KMS-11 (cell line): ENCODE measurements at regions not wholly inside any gene's neighbourhood (a gene's known extent, or its start where the extent isn't known, plus 50 kb on each side); places are given as distances from the start of the nearest gene placed in this dataset.

Source experiments
- H2AFZ ChIP-seq: fragments of 200-600 bp; sonication (generic); 2 replicates; pipeline ENCODE4 v1.6.1; 2016; ENCODE audit warnings: antibody characterized with exemption, mixed run types, low read depth
- H3K27ac ChIP-seq: fragments of 200-600 bp; sonication (generic); 2 replicates; pipeline ENCODE4 v1.6.1; 2016; ENCODE audit warnings: mild to moderate bottlenecking, mixed run types
- H3K27me3 ChIP-seq: fragments of 200-600 bp; sonication (generic); 2 replicates; pipeline ENCODE4 v1.6.1; 2017; ENCODE audit warnings: mild to moderate bottlenecking, low read depth, mixed run types, moderate library complexity; ENCODE audit not compliant: insufficient read depth
- H3K36me3 ChIP-seq: fragments of 200-600 bp; sonication (generic); 2 replicates; pipeline ENCODE4 v1.6.1; 2017; ENCODE audit warnings: mild to moderate bottlenecking, mixed run types; ENCODE audit not compliant: insufficient read depth
- H3K4me1 ChIP-seq: fragments of 200-600 bp; sonication (generic); 2 replicates; pipeline ENCODE4 v1.6.1; 2016; ENCODE audit warnings: mild to moderate bottlenecking, low read depth, mixed run types; ENCODE audit not compliant: poor library complexity, severe bottlenecking
- H3K4me2 ChIP-seq: fragments of 200-600 bp; sonication (generic); 2 replicates; pipeline ENCODE4 v1.7.0; 2016; ENCODE audit warnings: mild to moderate bottlenecking, mixed run types
- H3K4me3 ChIP-seq: fragments of 200-600 bp; sonication (generic); IDR thresholded peaks from 2 replicates; pipeline ENCODE4 v1.6.1; 2017; ENCODE audit warnings: low read depth, low read length, mixed read lengths; ENCODE audit not compliant: insufficient read depth
- H3K79me2 ChIP-seq: fragments of 200-600 bp; sonication (generic); 2 replicates; pipeline ENCODE4 v1.6.1; 2016; ENCODE audit warnings: low read depth, mixed run types; ENCODE audit not compliant: insufficient read depth
- H3K9ac ChIP-seq: fragments of 200-600 bp; sonication (generic); 2 replicates; pipeline ENCODE4 v1.6.1; 2016; ENCODE audit warnings: mild to moderate bottlenecking, mixed run types
- H4K20me1 ChIP-seq: fragments of 200-600 bp; sonication (generic); 2 replicates; pipeline ENCODE4 v1.6.1; 2016; ENCODE audit warnings: mild to moderate bottlenecking, mixed run types; ENCODE audit not compliant: insufficient read depth
- CTCF ChIP-seq: fragments of 200-600 bp; sonication (generic); conservative IDR thresholded peaks from 2 replicates; pipeline ENCODE4 v1.6.1; 2017; ENCODE audit warnings: low read depth, mild to moderate bottlenecking, antibody characterized with exemption, low read length, moderate library complexity, mixed read lengths

GRCh38 chr5:133681896-133682295, 69.6 kb upstream of the FSTL4 start:
- no peaks in the 10 kb centered on the region for H3K27me3 ChIP-seq
- H3K4me2 ChIP-seq: no peak overlapping the region
- no peaks in the 10 kb centered on the region for H3K4me1 ChIP-seq
- H3K79me2 ChIP-seq: no peaks in the 10 kb centered on the region
- no peaks in the 10 kb centered on the region for H3K36me3 ChIP-seq
- H3K9ac ChIP-seq: no peak overlapping the region
- no peak overlapping the region for H3K4me3 ChIP-seq
- H3K27ac ChIP-seq: no peak overlapping the region
- H2AFZ ChIP-seq: no peak overlapping the region
- no peak for TF ChIP-seq CTCF
- no peaks in the 10 kb centered on the region for H4K20me1 ChIP-seq

DNA sequence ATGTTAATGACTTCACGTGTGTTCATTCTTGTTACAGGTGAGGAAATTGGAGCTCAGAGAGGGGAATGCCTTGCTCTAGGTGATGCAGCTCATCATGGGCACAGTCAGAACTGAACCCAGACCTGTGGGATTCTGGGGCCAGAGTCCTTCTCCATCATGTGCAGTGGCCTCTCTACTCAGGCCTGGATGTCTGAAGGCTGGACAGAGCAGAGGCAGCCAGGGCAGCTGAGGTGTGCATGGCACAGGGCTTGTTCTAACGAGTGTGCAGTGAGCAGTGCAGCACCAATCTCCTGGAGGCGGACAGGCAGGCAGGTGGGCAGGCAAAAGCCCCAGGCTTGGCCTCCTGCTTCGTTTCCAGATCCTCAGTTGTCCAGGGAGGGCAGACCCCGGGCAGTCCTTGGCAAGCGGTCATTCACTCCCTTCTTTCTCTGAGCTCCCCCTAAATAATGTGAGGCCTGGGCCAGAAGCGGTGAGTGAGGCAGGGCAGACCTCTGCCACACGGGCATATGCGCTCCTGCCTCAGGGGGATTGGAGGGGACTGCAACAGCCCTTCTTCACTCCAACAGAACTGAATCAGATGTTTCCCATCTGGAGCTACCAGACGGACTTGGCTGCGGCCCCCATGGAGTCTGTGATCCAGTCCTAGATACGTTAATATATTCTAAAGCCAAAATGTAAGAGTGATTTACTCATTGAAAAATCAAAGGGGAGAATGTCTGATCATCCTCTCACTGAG, 68.7 kb upstream of the FSTL4 start:
- Histone ChIP-seq H3K27ac (no peak overlapping the region), H3K79me2 (no peaks in the 10 kb centered on the region), H3K27me3 (no peaks in the 10 kb centered on the region), H3K4me2 (no peak overlapping the region), H3K9ac (no peak overlapping the region), H3K4me1 (no peaks in the 10 kb centered on the region), H2AFZ (no peak overlapping the region), H3K4me3 (no peak overlapping the region), H3K36me3 (no peaks in the 10 kb centered on the region), H4K20me1 (no peaks in the 10 kb centered on the region)
- no peak for TF ChIP-seq CTCF

DNA sequence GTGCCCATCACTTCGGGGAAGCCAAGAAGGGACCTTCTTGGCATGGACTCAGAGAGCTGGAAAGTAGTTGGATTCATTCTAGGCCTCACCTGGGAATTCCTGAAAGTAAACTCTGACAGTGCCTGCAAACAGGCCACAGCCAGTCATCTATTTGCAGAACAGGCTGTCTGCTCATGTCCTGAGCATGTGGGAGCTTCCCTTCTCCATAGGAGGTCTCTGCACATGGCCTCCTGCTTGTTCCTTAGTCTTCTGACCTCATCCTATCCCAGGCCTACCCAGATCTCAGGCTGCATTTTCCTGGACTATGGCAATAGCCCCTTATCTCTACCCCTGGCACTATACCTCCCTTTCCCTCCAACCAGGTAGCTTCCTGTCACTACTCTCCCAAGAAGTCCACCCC, 67.2 kb upstream of the FSTL4 start:
- Histone ChIP-seq H3K4me1 (no peaks in the 10 kb centered on the region), H3K27me3 (no peaks in the 10 kb centered on the region), H3K9ac (no peak overlapping the region), H3K36me3 (no peaks in the 10 kb centered on the region), H3K4me3 (no peak overlapping the region), H3K4me2 (no peak overlapping the region), H3K27ac (no peak overlapping the region), H4K20me1 (no peaks in the 10 kb centered on the region), H2AFZ (no peak overlapping the region), H3K79me2 (no peaks in the 10 kb centered on the region)
- TF ChIP-seq CTCF: no peak

- H3K4me3 ChIP-seq: no peak overlapping the region
- no peaks in the 10 kb centered on the region for H3K36me3 ChIP-seq
- H3K4me1 ChIP-seq: no peaks in the 10 kb centered on the region
- H3K27ac ChIP-seq: no peak overlapping the region
- H2AFZ ChIP-seq: no peak overlapping the region
- H3K79me2 ChIP-seq: no peaks in the 10 kb centered on the region
- no peaks in the 10 kb centered on the region for H4K20me1 ChIP-seq
- no peak overlapping the region for H3K9ac ChIP-seq
- H3K27me3 ChIP-seq: no peaks in the 10 kb centered on the region
- TF ChIP-seq CTCF: no peak
- H3K4me2 ChIP-seq: no peak overlapping the region
These were observed 63.2 kb upstream of the FSTL4 start for GRCh38 chr5:133675376-133676154.
